AG08395 (cell line): ENCODE measurements at regions not wholly inside any gene's neighbourhood (a gene's known extent, or its start where the extent isn't known, plus 50 kb on each side); places are given as distances from the start of the nearest gene placed in this dataset.
"Not testable (repeated sequence)": the region's sequence is repeated elsewhere in the genome, so short reads cannot be mapped to it uniquely, and the experiment has no call there.

ENCODE experiments used
- DNase-seq: peaks from one replicate; pipeline ENCODE4 v3.0.0; 2012; ENCODE audit warnings: mixed read lengths, low spot score

DNA sequence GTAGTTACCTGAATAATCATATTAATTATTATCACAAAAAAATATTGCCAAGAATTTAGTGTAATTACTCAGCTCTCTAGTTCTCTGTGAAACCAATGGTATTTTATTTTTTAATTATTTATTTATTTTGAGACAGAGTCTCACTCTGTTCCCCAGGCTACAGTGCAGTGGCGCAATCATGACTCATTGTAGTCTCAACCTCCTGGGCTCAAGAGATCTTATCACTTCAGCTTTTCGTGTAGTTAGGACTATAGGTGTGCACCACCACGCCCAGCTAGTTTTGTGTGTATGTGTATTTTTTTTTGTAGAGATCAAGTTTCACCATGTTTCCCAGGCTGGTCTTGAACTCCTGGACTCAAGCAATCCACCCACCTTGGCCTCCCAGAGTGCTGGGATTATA, 440.4 kb upstream of the CDH20 start:
- no peak for DNase-seq

DNA sequence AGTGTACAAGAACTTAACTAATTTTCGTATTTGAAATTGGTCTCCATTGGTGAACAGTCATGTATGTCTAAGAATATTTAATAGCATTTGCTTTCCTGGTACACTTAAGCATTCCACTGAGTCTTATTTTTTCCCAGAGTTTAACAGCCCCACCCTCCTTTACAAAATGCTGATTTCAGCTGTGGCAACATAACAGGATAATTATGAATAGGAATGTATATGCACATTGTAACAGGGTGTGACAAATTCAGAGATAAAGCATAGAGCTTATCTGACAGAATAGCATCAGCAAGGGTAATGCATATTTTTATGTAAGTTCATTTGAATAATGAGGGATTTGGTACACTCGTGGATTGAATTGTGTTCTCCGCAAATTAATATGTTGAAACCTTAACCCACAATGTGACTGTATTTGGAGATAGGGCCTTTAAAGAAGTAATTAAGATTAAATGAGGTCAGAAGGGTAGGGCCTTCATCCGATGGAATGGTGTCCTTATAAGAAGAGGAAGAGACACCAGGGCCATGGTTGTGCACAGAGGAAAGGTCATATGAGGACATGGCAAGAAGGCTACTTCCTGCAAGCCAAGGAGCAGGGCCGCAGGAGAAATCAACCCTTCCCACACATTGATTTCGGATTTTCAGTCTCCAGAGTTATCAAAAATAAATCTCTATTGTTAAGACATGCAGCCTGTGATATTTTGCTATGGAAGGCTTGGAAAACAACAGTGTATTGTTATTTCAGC, 439.7 kb upstream of the CDH20 start:
- no peak for DNase-seq

DNA sequence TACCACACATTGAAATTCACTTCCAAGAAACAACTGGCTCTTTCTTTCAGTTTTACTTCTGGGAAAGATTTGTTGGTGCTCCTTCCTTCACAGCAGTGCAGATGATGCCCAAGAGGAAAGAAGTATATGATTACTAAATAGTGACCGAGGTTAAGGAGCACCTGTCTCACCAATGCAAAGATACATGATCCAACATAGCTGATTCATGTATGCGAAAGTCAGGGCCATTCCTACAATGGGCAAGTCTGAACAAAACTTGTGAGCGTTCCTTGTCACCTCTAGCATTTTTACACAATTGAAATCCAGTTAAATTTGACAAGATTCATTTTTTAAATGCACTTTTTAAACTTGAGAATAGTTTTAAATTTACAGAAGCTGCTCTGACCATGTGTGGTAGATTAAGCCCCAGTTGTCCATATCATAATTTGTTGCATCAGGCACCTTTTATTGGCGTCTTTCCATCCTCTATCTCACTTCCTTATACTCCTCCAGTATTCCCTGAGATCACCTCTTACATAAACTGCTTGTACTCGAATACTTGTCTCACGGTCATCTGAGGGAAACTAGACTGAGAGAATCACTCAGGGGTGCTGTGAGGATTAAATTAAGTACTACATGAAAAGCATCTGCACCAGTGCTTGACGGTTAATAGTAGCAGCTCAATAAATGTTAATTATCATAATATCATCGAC, 438.8 kb upstream of the CDH20 start:
- DNase-seq, result no peak

DNA sequence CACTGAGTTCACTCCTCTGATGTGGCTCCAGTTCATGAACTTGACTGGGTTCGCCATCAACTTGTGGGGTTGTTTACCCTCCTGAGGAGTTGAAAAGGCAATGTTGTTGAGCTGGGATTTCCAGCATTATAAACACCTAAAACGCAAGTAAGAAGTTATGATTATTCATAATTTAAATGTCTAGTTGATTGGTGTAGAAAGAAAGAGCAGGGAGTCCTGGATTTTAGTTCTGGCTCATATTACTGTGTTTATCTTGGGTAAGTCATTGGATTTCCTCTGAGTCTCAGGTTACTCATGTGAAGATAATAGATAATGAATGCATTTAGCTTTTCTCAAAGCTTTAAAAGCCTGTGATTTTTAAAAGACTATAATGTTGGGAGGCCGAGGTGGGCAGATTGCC, 438.0 kb upstream of the CDH20 start:
- no peak for DNase-seq

DNA sequence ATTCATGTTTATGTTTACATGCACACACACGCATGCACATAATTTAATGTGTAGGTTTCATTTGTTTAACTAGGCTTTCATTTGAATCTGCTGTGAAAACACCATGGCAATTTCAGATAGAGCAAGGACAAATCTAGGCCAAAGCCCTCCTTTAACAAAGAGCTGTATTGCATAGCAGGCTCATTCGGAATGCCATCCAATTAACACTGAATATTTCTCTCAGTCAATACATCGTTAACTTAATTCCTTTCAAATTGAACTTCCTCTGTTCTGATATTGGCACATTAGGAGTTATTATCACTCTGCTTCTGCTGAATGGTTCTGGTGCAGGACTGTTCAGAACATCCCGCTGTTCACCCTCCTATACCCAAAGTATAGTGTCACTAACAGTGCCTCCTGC, 435.1 kb upstream of the CDH20 start:
- no peak for DNase-seq

DNA sequence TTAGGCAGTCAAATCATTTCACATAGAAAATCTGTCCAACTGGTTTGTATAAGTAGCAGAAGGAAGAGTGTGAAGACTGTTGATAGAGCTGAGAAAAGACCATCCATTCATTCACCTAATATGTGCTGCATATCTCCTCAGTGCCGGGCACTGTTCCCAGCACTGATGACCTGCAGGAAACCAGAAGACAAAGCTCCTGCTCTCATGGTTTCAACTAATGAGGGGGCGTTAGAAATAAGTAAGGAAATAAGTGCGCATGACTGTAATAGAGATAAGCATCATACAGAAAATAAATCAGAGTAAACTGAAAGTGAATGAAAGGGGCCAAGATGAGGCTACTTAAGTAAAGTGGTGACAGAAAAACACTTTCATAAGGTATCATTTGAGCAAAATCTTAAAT, 427.5 kb upstream of the CDH20 start:
- DNase-seq, result no peak

DNA sequence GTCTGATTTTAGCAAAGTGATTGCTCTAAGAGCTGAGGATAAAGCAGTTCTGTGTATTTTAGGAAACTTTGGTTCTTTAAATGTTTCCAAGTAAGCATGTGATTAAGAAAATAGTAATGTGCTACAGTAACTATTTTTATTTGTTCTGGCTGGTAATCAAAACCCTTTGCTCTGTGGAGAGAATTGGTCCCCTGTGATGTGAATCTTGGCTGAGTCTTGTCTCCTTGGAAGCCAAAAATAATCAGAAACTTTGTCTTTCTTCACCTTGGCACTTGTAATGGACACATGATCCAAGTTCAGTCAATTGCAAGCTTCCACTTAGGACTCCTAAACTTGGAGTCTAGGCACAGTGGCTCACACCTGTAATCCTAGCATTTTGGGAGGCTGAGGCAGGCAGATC, 422.7 kb upstream of the CDH20 start:
- DNase-seq, result no peak

DNA sequence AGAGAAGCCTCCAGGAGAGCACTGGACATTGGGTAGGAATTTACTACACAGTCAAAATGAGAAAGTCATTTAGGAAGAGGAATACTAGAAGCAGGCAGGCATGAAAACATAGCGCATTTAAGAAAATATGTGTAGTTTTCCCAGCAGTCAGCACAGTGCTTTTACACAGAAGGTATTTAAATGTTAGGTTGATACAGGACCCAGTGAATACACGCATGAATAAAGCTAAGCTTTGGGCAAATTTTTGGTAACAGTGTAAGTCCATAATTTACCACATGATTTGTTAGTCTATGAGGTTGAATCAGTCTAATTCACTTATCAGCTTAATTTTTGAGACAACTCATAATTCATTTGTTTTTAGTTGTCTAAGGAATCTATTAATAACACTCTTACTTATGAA, 421.7 kb upstream of the CDH20 start:
- no peak for DNase-seq

DNA sequence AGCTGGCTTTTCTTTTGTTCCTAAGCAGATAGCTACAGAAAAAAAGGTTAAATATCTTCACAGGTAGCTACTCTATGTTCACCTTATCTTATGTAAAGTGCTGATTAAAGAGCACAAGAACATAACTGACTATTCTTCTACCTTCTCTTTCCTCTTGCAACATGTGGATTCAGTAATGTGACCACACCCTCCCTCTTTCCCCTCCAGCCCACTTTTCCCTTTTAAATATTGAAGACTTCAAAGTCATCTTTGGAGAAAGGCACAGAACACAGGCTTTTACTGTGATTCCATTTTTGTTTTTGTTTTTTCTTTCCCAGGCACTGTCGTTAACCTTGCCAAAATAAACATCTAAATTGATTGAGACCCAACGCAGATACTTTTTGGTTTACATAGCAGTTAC, 418.1 kb upstream of the CDH20 start:
- DNase-seq, result no peak

DNA sequence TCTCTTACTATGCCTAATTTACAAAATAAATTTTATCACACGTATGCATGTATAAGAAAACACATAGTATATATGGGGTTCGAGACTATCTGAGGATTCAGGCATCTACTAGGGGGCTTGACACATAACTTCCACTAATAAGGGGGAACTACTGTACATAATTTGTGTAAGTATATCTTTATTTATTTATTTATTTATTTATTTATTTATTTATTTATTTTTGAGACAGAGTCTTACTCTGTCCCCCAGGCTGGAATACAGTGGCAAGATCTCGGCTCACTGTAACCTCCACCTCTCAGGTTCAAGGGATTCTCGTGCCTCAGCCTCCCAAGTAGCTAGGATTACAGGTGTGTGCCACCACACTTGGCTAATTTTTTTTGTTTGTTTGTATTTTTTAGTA, 414.4 kb upstream of the CDH20 start:
- not testable (repeated sequence) for DNase-seq

DNA sequence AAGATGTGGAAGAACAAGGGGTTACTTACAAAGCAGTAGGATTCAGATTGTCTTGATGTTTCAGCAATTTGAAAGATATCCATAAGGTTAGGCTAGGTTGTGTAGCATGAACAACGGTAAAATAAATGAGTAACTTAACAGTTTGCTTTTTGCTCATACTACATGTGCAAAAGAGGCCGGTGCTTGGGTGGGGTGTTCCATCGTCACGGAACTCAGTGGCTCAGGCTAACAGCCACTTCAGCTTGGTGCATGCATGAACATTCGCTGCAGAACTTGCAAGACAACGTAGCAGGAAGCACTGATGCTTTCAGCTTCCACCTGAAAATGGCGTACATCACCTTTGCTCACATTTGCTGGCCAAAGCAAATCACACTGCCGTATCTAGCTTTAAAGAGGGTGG, 407.3 kb upstream of the CDH20 start:
- DNase-seq, result no peak

DNA sequence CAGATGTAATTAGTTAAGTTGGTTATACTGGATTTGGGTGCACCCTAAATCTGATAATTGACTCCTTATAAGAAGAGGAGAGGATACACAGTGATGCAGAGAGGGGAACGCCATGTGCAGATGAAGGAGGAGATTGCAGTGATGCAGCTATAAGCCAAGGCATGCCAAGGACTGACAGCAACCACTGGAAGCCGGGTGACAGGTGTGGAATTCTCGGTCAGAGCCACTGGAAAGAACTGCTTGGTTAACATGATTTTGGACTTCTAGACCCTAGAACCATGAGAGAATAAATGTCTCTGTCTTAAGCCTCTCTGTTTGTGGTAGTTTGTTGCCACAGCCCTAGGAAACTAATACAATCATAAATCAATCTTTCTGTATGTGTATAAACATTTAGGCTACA, 403.3 kb upstream of the CDH20 start:
- DNase-seq, result no peak

DNA sequence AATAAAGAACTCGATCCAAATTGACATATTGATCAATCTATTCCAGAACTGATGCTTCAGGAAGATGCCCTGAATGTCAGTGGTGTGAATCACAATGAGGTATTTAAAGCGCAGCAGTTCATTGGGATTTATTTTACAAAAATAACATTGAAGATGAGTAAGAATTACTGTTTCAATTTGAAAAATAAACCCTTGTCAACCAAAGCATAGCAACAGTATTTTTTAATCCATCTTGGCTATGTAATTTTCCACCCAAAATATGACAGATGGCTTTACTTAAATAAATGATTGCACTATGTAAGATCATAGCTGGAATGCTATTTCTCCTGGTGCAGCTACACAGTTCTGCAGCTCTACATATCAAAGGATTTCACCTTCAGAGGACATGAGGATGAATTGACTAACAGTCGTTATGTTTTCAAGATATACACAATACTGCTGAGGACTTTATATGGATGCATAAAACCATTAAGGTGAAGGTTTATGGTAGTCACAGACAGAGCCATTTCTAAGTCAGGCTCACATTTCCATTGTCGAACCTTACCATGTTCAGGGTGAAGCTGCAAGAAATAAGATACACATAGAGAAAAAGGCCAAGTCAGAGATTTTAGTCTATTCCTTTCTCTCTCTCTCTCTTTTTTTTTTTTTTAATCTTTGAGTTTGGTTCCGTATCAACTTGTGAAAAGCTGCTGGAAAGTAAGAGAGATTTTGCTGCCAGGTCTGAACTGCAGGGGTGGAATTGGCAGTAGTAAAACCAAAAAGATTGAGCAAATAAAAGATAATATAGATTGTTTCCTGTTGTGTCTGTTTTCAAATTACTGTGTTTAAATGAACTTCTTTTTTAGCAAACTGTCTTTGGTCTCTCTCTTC, 398.0 kb upstream of the CDH20 start:
- no peak for DNase-seq

DNA sequence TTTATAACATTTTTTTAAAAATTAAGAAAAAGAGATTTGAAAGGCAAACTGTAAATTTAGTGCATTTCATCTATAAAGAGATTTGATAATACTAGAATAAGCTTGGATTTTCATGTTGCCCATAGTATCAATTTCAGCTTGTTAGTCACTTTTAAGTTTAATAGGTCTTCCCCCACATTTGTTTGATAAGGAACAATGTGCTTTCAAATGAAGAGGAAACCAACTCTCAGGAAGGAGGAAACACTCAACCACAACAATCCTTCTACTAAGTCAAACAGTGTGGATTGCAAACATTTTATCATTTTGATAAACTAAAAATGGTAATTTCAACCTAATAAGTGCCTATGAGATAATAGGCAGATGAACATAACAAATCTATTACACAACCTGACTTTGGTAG, 397.1 kb upstream of the CDH20 start:
- DNase-seq, result no peak

DNA sequence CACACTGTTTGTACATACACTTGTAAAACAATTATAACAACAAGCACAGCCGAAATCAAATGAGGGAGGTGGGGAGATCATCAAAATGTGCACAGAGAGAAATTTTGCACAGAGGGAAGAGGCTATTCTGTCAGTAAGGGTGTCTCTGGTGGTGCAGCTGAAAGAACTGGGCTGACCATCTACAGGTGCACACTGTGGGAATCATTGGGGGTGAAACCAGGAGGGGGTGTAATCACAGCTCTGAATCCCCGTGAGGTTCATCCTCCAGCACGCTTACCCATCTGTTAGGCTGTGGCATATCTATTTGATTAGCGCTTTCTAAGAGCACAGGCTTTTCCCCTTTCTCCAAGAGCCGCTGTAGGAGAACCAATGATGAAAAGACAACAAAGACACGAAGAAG, 389.9 kb upstream of the CDH20 start:
- DNase-seq, result no peak

DNA sequence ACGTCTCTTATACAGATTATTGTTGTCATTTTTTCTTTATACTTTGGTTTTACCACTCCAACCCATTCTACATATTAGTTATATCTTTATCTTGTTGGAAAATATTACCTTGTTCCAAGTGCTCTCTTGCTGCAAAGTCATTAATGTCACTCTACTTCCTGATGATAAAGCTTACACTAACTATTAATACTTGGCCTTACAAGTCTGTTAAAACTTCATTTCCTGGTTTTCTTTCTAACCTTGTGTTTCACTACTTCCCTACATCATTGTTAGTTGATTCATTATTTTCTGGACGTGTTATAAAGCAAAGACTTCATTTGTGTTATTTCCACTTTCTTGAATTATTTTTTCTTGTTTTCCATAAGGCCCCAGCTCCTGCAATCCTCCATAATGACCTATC, 382.6 kb upstream of the CDH20 start:
- no peak for DNase-seq

DNA sequence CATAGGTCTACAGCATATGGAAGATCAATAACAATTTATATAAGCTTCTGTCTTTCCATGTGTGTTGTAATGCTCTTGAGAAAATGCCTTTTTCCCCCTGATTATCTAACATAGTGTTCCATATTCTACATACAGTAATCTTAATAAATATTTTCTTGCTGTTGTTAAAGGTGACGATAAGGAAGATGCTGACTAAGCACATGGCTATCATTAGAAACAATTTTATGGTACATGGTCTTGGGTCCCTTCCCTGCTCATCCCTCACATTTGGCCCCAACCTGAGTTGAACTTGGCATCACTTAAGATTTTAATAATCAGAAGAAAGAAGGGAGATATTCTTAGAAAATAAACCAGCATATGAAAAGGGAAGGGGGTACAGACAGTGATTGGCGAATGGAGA, 382.1 kb upstream of the CDH20 start:
- DNase-seq, result no peak

DNA sequence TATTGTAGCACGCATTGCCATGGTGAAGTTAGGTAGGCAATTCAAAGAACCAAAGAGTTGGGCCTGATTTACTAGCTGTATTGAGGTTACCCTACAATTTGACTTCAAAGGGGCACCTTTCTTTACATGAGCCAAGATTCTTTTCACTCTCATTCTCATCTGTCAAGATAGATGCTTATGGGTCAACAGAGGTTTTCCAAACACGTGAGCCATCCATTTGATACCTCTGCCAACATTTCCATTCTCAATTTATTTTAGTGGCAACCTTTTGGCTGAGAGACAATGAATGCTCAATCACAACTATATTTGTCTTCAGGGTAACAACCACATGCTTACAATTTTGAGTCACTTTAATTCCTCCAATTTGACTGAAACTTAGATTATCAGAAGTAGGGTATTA, 370.6 kb upstream of the CDH20 start:
- DNase-seq, result no peak

DNA sequence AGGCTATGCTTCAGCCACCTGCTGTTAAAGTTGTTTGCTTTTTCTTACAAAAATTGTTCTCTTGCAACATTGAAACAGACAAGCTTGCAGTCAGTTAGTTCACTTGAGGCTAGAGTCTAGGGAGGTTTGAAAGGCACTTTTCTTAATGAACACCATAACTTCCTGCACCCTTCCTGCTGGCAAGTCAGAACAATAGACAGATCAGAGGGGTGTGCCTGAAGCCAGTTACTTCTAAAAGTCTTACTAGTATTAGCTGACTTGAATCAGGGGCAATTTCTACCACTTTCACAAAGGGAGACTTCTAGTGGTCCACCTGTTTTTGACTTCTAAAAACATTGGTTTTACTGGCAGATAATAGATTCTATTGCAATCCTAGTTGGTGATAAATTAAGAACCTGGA, 367.4 kb upstream of the CDH20 start:
- DNase-seq, result no peak

DNA sequence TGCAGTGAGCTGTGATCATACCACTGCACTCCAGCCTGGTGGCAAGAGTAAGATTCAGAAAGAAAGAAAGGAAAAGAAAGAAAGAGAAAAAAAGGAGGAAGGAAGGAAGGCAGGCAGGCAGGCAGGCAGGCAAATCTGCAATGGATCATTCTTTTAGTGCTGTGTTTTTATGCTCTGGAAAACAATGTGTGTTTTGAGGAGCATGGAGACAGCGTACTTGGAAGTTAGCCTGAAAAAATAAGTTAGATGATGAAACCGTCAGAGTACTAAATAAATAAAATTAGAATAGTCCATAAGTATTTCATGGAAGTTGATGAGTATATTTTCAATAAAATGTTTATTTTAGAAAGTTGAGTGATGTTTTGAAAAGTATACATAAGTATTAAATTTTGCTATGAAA, 366.4 kb upstream of the CDH20 start:
- DNase-seq, result no peak

DNA sequence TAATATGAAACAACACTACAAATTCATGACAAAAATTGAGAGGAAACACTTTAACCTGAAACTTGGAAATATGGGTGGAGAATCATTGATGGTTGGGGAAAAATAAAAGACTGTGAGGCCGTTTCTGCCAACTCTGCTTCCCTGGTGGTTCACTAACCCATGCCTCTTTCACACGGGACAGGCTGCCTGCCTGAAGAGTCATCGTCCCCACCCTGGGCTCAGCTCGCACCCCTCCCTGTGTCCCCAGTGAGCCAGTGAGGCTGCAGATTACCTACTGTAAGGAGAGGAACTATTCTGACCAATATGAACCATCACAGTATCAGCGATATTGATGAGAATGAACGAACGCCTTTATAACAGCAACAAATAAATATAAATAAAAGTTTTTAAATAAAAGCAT, 357.8 kb upstream of the CDH20 start:
- no peak for DNase-seq

DNA sequence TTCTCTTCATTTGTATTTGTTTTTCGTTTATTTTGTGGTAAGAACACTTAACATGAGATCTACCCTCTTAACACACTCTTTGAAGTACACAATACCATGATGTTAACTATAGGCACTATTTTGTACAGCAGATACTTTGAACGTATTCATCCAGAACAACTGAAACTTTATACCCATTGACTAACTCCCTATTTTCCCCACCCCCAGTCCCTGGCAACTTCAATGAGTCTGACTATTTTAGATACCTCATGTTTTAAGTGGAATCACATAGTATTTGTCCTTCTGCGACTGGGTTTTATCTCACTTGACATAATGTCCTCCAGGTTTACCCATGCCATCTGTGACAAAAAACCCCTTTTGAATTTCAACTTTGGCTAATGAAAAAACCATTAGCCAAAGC, 356.3 kb upstream of the CDH20 start:
- no peak for DNase-seq

DNA sequence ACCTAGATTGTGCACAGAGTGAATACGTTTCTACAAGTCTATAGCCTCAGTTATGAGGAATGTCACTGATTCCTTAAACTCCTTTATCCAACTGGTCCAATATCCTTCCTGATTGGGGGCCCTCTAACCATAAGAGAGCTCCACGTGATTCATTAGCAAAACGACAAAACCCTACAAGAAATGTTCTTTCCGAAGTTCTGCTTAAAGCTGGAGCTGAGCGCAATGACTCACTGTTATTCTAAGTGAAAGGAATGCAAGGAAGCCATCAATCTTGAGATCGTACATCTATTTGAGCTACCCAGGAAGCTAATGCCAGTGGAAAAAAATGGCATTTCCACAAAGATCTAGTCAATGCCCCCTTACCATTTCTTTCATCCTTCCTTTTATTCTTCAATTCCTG, 354.9 kb upstream of the CDH20 start:
- DNase-seq, result peak; percentile 7
